Panc1 (cell line): ENCODE measurements at regions not wholly inside any gene's neighbourhood (a gene's known extent, or its start where the extent isn't known, plus 50 kb on each side); places are given as distances from the start of the nearest gene placed in this dataset.

ENCODE experiments used
- ATAC-seq: fragments of 200-7000 bp; cut with Tn5 transposase; 2 replicates; pipeline ENCODE4 v1.9.1; 2020; ENCODE audit warnings: mild to moderate bottlenecking, moderate library complexity
- BruUV-seq: library from RNA; stranded (reverse); fragments of 400-500 nt; replicated peaks from 2 replicates; lab custom pipeline; 2021; lab: Mats Ljungman, UMichigan
- CTCF ChIA-PET: fragments of 300-600 bp; sonication (Branson Sonifier 250); formaldehyde crosslinking; loops from one replicate; lab custom pipeline; 2022; ENCODE audit warnings: antibody characterized with exemption; lab: Charles Lee
- POLR2A ChIA-PET: fragments of 300-600 bp; sonication (Branson Sonifier 250); formaldehyde crosslinking; loops from one replicate; lab custom pipeline; 2022; ENCODE audit warnings: antibody characterized with exemption; lab: Charles Lee
- DNase-seq: peaks from one replicate; pipeline ENCODE4 v3.0.0-alpha.2; 2010; ENCODE audit warnings: low read depth, low spot score
- H3K27ac ChIP-seq: 2 replicates; pipeline ENCODE4 v1.5.1; 2011; ENCODE audit warnings: mild to moderate bottlenecking, low read length, inconsistent platforms
- H3K27me3 ChIP-seq: fragments of 200-500 bp; sonication (Bioruptor generic); 2 replicates; pipeline ENCODE4 v1.6.0; 2014; ENCODE audit warnings: low read length, inconsistent platforms; ENCODE audit not compliant: control insufficient read depth, insufficient read depth
- H3K36me3 ChIP-seq: fragments of 200-500 bp; sonication (Bioruptor generic); 2 replicates; pipeline ENCODE4 v1.5.1; 2014; ENCODE audit warnings: inconsistent platforms, mild to moderate bottlenecking, low read length, moderate library complexity; ENCODE audit not compliant: control insufficient read depth, insufficient read depth
- H3K4me1 ChIP-seq: 2 replicates; pipeline ENCODE4 v1.5.1; 2011; ENCODE audit warnings: inconsistent platforms, mild to moderate bottlenecking, low read length, moderate library complexity; ENCODE audit not compliant: control insufficient read depth, insufficient read depth
- H3K4me3 ChIP-seq, 2 experiments: 2 replicates each; pipeline ENCODE4 v1.5.1; 2011 to 2012; ENCODE audit warnings: low read depth in 2 of 2, low read length in 2 of 2, mild to moderate bottlenecking in 2 of 2, inconsistent platforms in 1 of 2, moderate library complexity in 1 of 2
- H3K9me3 ChIP-seq: fragments of 200-500 bp; sonication (Bioruptor generic); 2 replicates; pipeline ENCODE4 v1.5.1; 2014; ENCODE audit warnings: low read depth, mild to moderate bottlenecking, inconsistent platforms, low read length, moderate library complexity; ENCODE audit not compliant: control insufficient read depth, insufficient read depth
- POLR2AphosphoS5 ChIP-seq: IDR thresholded peaks from 2 replicates; pipeline ENCODE4 v1.6.1; 2012; ENCODE audit warnings: mild to moderate bottlenecking, low read depth, low read length, moderate library complexity
- REST ChIP-seq, 2 experiments: IDR thresholded peaks; 2 replicates each; pipeline ENCODE4 v1.6.1; 2011 to 2012; ENCODE audit warnings: low read depth in 2 of 2, control low read depth in 1 of 2, low read length in 1 of 2, mild to moderate bottlenecking in 1 of 2, moderate library complexity in 1 of 2; ENCODE audit not compliant: insufficient read depth in 1 of 2
- SIN3A ChIP-seq: IDR thresholded peaks from 2 replicates; pipeline ENCODE4 v1.6.1; 2012; ENCODE audit warnings: low read depth, mild to moderate bottlenecking, low read length, moderate library complexity, borderline replicate concordance; ENCODE audit not compliant: insufficient read depth
- TCF7L2 ChIP-seq: IDR thresholded peaks from 2 replicates; pipeline ENCODE4 v1.6.1; 2011; ENCODE audit warnings: mild to moderate bottlenecking, low read depth, low read length, inconsistent platforms
- in situ Hi-C: cut with HindIII; loops from 2 replicates; pipeline ENCODE4 v1.10.0; 2016; ENCODE audit warnings: low sequenced_read_pairs, low pct_unique_long_range_greater_than_20kb
- intact Hi-C: fragments of 100-400 bp; cut with micrococcal nuclease; formaldehyde crosslinking; loops from one replicate; pipeline ENCODE4 v1.10.0; 2022; ENCODE audit not compliant: unreplicated experiment
- TF ChIP-seq, protein P1 (sequence below): fragments of 450-650 bp; IDR thresholded peaks from 2 replicates; pipeline ENCODE4 v1.5.1; 2017; ENCODE audit warnings: mild to moderate bottlenecking

- ChIA-PET POLR2A (no interaction called here), CTCF (no interaction called here)
- intact Hi-C loops (no loop called here), in situ Hi-C loops (no loop called here)
- DNase-seq (no peak), ATAC-seq (no peak)
- Histone ChIP-seq H3K4me1 (no peaks in the 10 kb centered on the region), H3K36me3 (no peaks in the 10 kb centered on the region), H3K27me3 (no peaks in the 10 kb centered on the region), H3K9me3 (no peaks in the 10 kb centered on the region), H3K4me3 (no peak overlapping the region), H3K27ac (no peak overlapping the region)
- BruUV-seq: no TSS peak
- TF ChIP-seq SIN3A: no peak
These were observed 140.9 kb upstream of the MOCS1 start for GRCh38 chr6:40075056-40075590.

DNA sequence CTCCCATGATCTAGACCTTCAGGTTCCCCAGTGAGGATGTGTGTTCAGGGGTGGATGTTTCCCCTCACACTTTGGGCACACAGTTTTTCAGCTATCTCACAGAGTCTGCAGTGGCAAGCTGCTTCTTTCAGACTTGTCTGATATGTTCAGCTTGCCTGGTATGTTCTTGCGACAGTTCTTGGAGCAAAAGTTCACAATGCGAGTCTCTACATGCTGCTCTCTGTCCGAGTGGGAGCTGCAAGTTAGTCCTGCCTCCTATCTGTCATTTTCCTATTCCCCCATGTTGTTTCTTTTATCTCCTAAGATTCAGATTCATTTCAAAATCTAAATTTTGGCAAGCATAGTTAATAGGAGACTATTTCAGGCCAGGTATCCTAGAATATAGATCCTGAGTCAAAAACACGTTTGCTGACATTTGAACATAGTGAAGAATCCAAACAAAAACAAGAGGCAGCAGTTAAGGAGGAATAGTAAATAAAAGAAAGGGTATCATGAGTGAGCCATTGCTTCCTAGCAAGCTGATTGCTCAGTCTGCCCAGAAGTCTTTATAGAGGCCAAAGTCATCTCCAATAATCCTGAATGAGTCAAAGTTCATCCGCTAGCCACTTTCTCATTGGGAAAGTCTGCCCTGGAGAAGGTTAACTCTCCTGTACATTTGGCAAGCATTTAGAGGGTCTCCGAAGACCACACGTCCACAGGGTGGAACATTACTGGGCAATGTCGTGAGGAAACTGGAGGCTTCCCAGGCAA, 140.2 kb upstream of the MOCS1 start:
- no peak for TF ChIP-seq TCF7L2
- TF ChIP-seq SIN3A: no peak
- TF ChIP-seq, protein P1, sequence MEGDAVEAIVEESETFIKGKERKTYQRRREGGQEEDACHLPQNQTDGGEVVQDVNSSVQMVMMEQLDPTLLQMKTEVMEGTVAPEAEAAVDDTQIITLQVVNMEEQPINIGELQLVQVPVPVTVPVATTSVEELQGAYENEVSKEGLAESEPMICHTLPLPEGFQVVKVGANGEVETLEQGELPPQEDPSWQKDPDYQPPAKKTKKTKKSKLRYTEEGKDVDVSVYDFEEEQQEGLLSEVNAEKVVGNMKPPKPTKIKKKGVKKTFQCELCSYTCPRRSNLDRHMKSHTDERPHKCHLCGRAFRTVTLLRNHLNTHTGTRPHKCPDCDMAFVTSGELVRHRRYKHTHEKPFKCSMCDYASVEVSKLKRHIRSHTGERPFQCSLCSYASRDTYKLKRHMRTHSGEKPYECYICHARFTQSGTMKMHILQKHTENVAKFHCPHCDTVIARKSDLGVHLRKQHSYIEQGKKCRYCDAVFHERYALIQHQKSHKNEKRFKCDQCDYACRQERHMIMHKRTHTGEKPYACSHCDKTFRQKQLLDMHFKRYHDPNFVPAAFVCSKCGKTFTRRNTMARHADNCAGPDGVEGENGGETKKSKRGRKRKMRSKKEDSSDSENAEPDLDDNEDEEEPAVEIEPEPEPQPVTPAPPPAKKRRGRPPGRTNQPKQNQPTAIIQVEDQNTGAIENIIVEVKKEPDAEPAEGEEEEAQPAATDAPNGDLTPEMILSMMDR: no peak
- no peak for TF ChIP-seq REST (IDR thresholded peaks at IDR 0.05; ENCODE audit: insufficient read depth in 1 of 2, low read depth in 2 of 2, low read length in 1 of 2)
- TF ChIP-seq POLR2AphosphoS5: no peak
- in situ Hi-C loops: no loop called here
- H3K4me3 ChIP-seq: no peak overlapping the region
- H3K27ac ChIP-seq: no peak overlapping the region
- CTCF ChIA-PET: no interaction called here
- ATAC-seq (no peak), DNase-seq (no peak)
- intact Hi-C loops: no loop called here
- BruUV-seq: no TSS peak
- H3K4me1 ChIP-seq: no peaks in the 10 kb centered on the region
- POLR2A ChIA-PET: no interaction called here
- no peaks in the 10 kb centered on the region for H3K9me3 ChIP-seq
- H3K36me3 ChIP-seq: no peaks in the 10 kb centered on the region
- no peaks in the 10 kb centered on the region for H3K27me3 ChIP-seq

DNA sequence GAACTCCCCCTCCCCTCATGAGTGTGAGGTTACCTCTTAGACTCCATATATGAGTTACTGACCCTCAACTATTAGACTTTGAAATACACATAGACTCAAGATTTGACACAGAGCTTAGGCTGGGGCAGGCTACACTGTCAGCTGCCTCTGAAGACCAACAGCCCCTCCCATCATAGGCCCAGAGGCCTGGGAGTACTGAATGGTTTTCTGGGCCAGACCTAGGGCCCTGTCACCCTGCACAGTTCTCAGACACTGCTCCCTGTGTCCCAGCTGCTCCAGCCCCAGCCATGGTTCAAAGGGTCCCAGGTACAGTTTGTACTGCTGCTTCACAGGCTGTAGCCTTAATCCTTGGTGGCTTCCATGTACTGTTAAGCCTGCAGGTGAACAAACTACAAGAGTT, 132.1 kb upstream of the MOCS1 start:
- no peaks in the 10 kb centered on the region for H3K4me1 ChIP-seq
- H3K36me3 ChIP-seq: no peaks in the 10 kb centered on the region
- no peaks in the 10 kb centered on the region for H3K9me3 ChIP-seq
- ATAC-seq: no peak
- H3K27ac ChIP-seq: no peak overlapping the region
- H3K4me3 ChIP-seq: no peak overlapping the region
- no peaks in the 10 kb centered on the region for H3K27me3 ChIP-seq
- intact Hi-C loops: no loop called here
- no TSS peak for BruUV-seq
- ChIA-PET POLR2A (no interaction called here), CTCF (no interaction called here)
- TF ChIP-seq REST (IDR thresholded peaks at IDR 0.05; ENCODE audit: insufficient read depth in 1 of 2, low read depth in 2 of 2, low read length in 1 of 2): no peak
- no peak for TF ChIP-seq TCF7L2
- TF ChIP-seq, protein P1: no peak
- no peak for TF ChIP-seq SIN3A
- no peak for TF ChIP-seq POLR2AphosphoS5
- no peak for DNase-seq
- in situ Hi-C loops: no loop called here
